Vagina (tissue), 2 donors: ENCODE measurements at regions not wholly inside any gene's neighbourhood (a gene's known extent, or its start where the extent isn't known, plus 50 kb on each side); places are given as distances from the start of the nearest gene placed in this dataset.

Experiments used
- CTCF ChIP-seq, 3 experiments: fragments of 450-650 bp in 2 of 3; fragments of 200-600 bp in 1 of 3; sonication (generic) in 1 of 3; IDR thresholded peaks; one replicate each; pipeline ENCODE4 v1.5.1; 2017 to 2019; ENCODE audit warnings: antibody characterized with exemption in 3 of 3, mild to moderate bottlenecking in 2 of 3, moderate library complexity in 2 of 3
- POLR2A ChIP-seq, 2 donors: fragments of 450-650 bp; IDR thresholded peaks; one replicate each; pipeline ENCODE4 v1.6.1; 2017; ENCODE audit warnings: antibody characterized with exemption in 2 of 2, mild to moderate bottlenecking in 2 of 2, moderate library complexity in 2 of 2
- POLR2AphosphoS5 ChIP-seq, 2 donors: sonication (generic); formaldehyde crosslinking; IDR thresholded peaks; one replicate each; pipeline ENCODE4 v1.9.0; 2017; ENCODE audit warnings: antibody characterized with exemption in 2 of 2, mild to moderate bottlenecking in 2 of 2, low read depth in 1 of 2; ENCODE audit not compliant: insufficient read depth in 1 of 2

DNA sequence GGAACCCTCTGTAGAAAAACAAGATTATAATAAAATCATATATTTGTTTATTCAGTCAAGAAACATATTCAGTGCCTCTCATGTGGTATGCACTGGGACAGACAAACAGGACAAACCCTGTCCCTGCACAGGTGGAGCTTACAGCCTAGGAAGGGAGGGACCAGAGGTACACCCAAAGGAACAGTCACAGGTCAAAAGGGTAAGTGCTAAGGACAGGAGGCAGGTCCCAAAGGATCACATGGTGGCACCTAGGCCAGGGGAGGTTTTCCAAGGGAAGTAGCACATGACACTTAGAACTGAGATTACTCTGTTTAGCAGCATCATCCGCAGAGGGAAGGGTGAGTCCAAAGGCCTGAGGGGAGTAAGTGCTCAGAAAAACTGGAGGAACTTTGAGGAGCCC, 254.4 kb upstream of the ARRDC4 start:
- TF ChIP-seq CTCF (IDR thresholded peaks at IDR 0.05) (no peak), POLR2A (IDR thresholded peaks at IDR 0.05) (no peak), POLR2AphosphoS5 (IDR thresholded peaks at IDR 0.05; ENCODE audit: insufficient read depth in 1 of 2, low read depth in 1 of 2) (no peak)
